HepG2 (cell line): ENCODE measurements at regions not wholly inside any gene's neighbourhood (a gene's known extent, or its start where the extent isn't known, plus 50 kb on each side); places are given as distances from the start of the nearest gene placed in this dataset.

Experiments
- ATAC-seq: fragments of 200-7000 bp; cut with Tn5 transposase; 3 replicates; pipeline ENCODE4 v1.9.1; 2020; ENCODE audit warnings: mild to moderate bottlenecking, moderate library complexity
- BruUV-seq: library from RNA; stranded (reverse); fragments of 400-500 nt; replicated peaks from 2 replicates; lab custom pipeline; 2021; lab: Mats Ljungman, UMichigan
- CTCF ChIA-PET: fragments of 300-600 bp; formaldehyde crosslinking; extraction: SDS; loops from one replicate; lab custom pipeline; 2021; ENCODE audit warnings: low total read pairs, inconsistent platforms, low intra/inter-chr PET ratio; lab: Yijun Ruan, JAX
- POLR2A ChIA-PET: fragments of 350-600 bp; sonication (Branson Sonifier 250); formaldehyde crosslinking; loops from one replicate; lab custom pipeline; 2020; ENCODE audit warnings: antibody characterized with exemption, inconsistent platforms; lab: Yijun Ruan, JAX
- DNase-seq: peaks from one replicate; pipeline ENCODE4 v3.0.0-alpha.2; 2015; ENCODE audit warnings: low spot score
- FAIRE-seq: peaks from 3 replicates; lab custom pipeline; 2011; peaks lifted over from hg19 to GRCh38; lab: Jason Lieb, UNC
- H2AFZ ChIP-seq: one replicate; pipeline ENCODE4 v1.6.1; 2011; ENCODE audit warnings: low read length, inconsistent platforms
- H3K27ac ChIP-seq: fragments of 300-600 bp; 3 replicates; pipeline ENCODE4 v1.8.0; 2011; ENCODE audit warnings: mixed run types, mild to moderate bottlenecking, mixed read lengths, low read length, inconsistent platforms; ENCODE audit not compliant: insufficient read depth; ENCODE audit errors: extremely low read length
- H3K27me3 ChIP-seq, 2 experiments: fragments of 200-600 bp in 1 of 2; 2 replicates in 1 of 2; 3 replicates in 1 of 2; pipeline versions ENCODE4 v1.6.0 to v1.8.0; 2011; ENCODE audit warnings: low read length in 2 of 2, mild to moderate bottlenecking in 2 of 2, moderate library complexity in 2 of 2, inconsistent platforms in 1 of 2; ENCODE audit not compliant: insufficient read depth in 2 of 2, control insufficient read depth in 1 of 2
- H3K36me3 ChIP-seq, 2 experiments: fragments of 200-600 bp in 1 of 2; replicated peaks in 1 of 2; 2 replicates in 1 of 2; 3 replicates in 1 of 2; pipeline versions ENCODE4 v1.5.1 to v1.8.0; 2011; ENCODE audit warnings: low read length in 2 of 2, inconsistent platforms in 1 of 2; ENCODE audit not compliant: insufficient read depth in 2 of 2, control insufficient read depth in 1 of 2
- H3K4me1 ChIP-seq: 2 replicates; pipeline ENCODE4 v1.5.1; 2012; ENCODE audit warnings: low read length, inconsistent platforms; ENCODE audit not compliant: insufficient read depth
- H3K4me2 ChIP-seq: 2 replicates; pipeline ENCODE4 v1.6.0; 2011; ENCODE audit warnings: low read depth, low read length, inconsistent platforms
- H3K4me3 ChIP-seq, 3 experiments: fragments of 200-600 bp in 1 of 3; sonication (generic), shearing (Covaris generic) in 1 of 3; replicated peaks in 1 of 3; 2 replicates each; pipeline ENCODE4 v1.5.1; 2011 to 2016; ENCODE audit warnings: low read length in 3 of 3, inconsistent platforms in 2 of 3, low read depth in 2 of 3, mild to moderate bottlenecking in 2 of 3, control low read depth in 1 of 3, mixed read lengths in 1 of 3; ENCODE audit not compliant: insufficient read depth in 1 of 3
- H3K79me2 ChIP-seq: one replicate; pipeline ENCODE4 v1.6.1; 2011; ENCODE audit warnings: low read length, inconsistent platforms; ENCODE audit not compliant: insufficient read depth
- H3K9ac ChIP-seq: 2 replicates; pipeline ENCODE4 v1.6.0; 2011; ENCODE audit warnings: mild to moderate bottlenecking, low read depth, low read length, inconsistent platforms; ENCODE audit not compliant: insufficient read depth
- H3K9me3 ChIP-seq: 2 replicates; pipeline ENCODE4 v1.5.1; 2012; ENCODE audit warnings: mild to moderate bottlenecking, low read length
- H4K20me1 ChIP-seq: 2 replicates; pipeline ENCODE4 v1.6.0; 2011; ENCODE audit warnings: inconsistent platforms, mild to moderate bottlenecking, low read length, moderate library complexity; ENCODE audit not compliant: insufficient read depth
- ATM ChIP-seq: fragments of 450-650 bp; IDR thresholded peaks from 2 replicates; pipeline ENCODE4 v1.7.1; 2017; ENCODE audit warnings: mild to moderate bottlenecking, borderline replicate concordance
- CCAR2 ChIP-seq: fragments of 200-400 bp; formaldehyde crosslinking; optimal IDR thresholded peaks from 2 replicates; pipeline ENCODE3; 2018; ENCODE audit warnings: low read depth, mild to moderate bottlenecking, low read length, moderate library complexity
- CREM ChIP-seq, 2 experiments: sonication (generic) in 1 of 2; formaldehyde crosslinking in 1 of 2; IDR thresholded peaks; 2 replicates each; pipeline versions ENCODE4 v1.4.0 to v1.6.1; 2016 to 2020; ENCODE audit warnings: antibody characterized with exemption in 1 of 2, mild to moderate bottlenecking in 1 of 2, missing genetic modification reagents in 1 of 2
- E2F5 ChIP-seq: sonication (generic); formaldehyde crosslinking; conservative IDR thresholded peaks from 2 replicates; pipeline ENCODE4 v1.4.0; 2020; ENCODE audit warnings: missing genetic modification reagents
- FOXC1 ChIP-seq: sonication (generic); formaldehyde crosslinking; IDR thresholded peaks from 2 replicates; pipeline ENCODE4 v1.8.0; 2022; ENCODE audit warnings: mild to moderate bottlenecking, missing genetic modification reagents, borderline replicate concordance
- JARID2 ChIP-seq: sonication (generic); formaldehyde crosslinking; IDR thresholded peaks from 2 replicates; pipeline ENCODE4 v1.8.1; 2023; ENCODE audit warnings: missing genetic modification reagents, inconsistent platforms; ENCODE audit not compliant: insufficient replicate concordance
- NFE2 ChIP-seq: sonication (generic); formaldehyde crosslinking; IDR thresholded peaks from 2 replicates; pipeline ENCODE4 v1.4.0; 2020; ENCODE audit warnings: missing genetic modification reagents
- RBAK ChIP-seq: sonication (generic); formaldehyde crosslinking; IDR thresholded peaks from 2 replicates; pipeline ENCODE4 v1.5.1; 2020; ENCODE audit warnings: mild to moderate bottlenecking, missing genetic modification reagents
- SAP130 ChIP-seq: IDR thresholded peaks from 2 replicates; pipeline ENCODE4 v1.6.1; 2016; ENCODE audit warnings: low read depth
- TCF7 ChIP-seq: sonication (generic); IDR thresholded peaks from 2 replicates; pipeline ENCODE4 v1.6.1; 2016; ENCODE audit warnings: antibody characterized with exemption, low read depth
- ZIK1 ChIP-seq: sonication (generic); formaldehyde crosslinking; IDR thresholded peaks from 2 replicates; pipeline ENCODE4 v1.5.0; 2020; ENCODE audit warnings: mild to moderate bottlenecking, low read depth, missing genetic modification reagents, borderline replicate concordance
- ZKSCAN8 ChIP-seq: IDR thresholded peaks from 2 replicates; pipeline ENCODE4 v1.6.1; 2016; ENCODE audit warnings: borderline replicate concordance, missing genetic modification reagents, missing compliant biosample characterization
- ZNF3 ChIP-seq: IDR thresholded peaks from 2 replicates; pipeline ENCODE4 v1.7.0; 2017; ENCODE audit warnings: inconsistent platforms
- ZNF557 ChIP-seq: sonication (generic); formaldehyde crosslinking; IDR thresholded peaks from 2 replicates; pipeline ENCODE4 v1.4.0; 2020; ENCODE audit warnings: missing genetic modification reagents
- ZNF782 ChIP-seq: sonication (generic); formaldehyde crosslinking; IDR thresholded peaks from 2 replicates; pipeline ENCODE4 v1.4.0; 2020; ENCODE audit warnings: missing genetic modification reagents, mild to moderate bottlenecking, borderline replicate concordance
- ZNF83 ChIP-seq: sonication (generic); formaldehyde crosslinking; IDR thresholded peaks from 2 replicates; pipeline ENCODE4 v1.4.0; 2020; ENCODE audit warnings: missing genetic modification reagents, mild to moderate bottlenecking, borderline replicate concordance
- WGBS: methylation state at CpG from one replicate; pipeline ENCODE4 v1.1.6; 2017; ENCODE audit warnings: low lambda C conversion rate; 5-methylcytosine and 5-hydroxymethylcytosine counted together
- in situ Hi-C: cut with HindIII; loops from 2 replicates; pipeline ENCODE4 v1.10.0; 2017; ENCODE audit warnings: low pct_unique_long_range_greater_than_20kb; ENCODE audit not compliant: extremely low pct_ligation_motif_present
- intact Hi-C: fragments of 100-400 bp; cut with micrococcal nuclease; formaldehyde crosslinking; loops from one replicate; pipeline ENCODE4 v1.10.0; 2022; ENCODE audit not compliant: unreplicated experiment

GRCh38 chr3:13219077-13219901 lies 146.1 kb upstream of the IQSEC1 start:
- Histone ChIP-seq H2AFZ (no peak overlapping the region), H3K4me2 (no peak overlapping the region), H3K27ac (no peak overlapping the region), H4K20me1 (no peaks in the 10 kb centered on the region), H3K9me3 (no peaks in the 10 kb centered on the region), H3K36me3 (peaks cover 2 to 18% of the 10 kb centered on the region in 2 experiments; a peak in 1 of 5 replicates), H3K4me3 (no peak overlapping the region), H3K27me3 (no peaks in the 10 kb centered on the region), H3K9ac (no peak overlapping the region), H3K79me2 (peaks cover 2% of the 10 kb centered on the region), H3K4me1 (peaks cover 15% of the 10 kb centered on the region)
- FAIRE-seq (no peak), ATAC-seq (no peak), DNase-seq (no peak)
- CTCF ChIA-PET = no interaction called here
- WGBS = 96% methylated on average over 16 of the region's 20 CpGs
- intact Hi-C loops (no loop called here), in situ Hi-C loops (no loop called here)
- POLR2A ChIA-PET = no interaction called here
- no TSS peak for BruUV-seq
- TF ChIP-seq ZNF782 (CRISPR knock-in tag) (no peak), ZKSCAN8 (CRISPR knock-in tag) (no peak), ZNF557 (no peak)

- no peak for FAIRE-seq
- Histone ChIP-seq H3K36me3 (peaks cover 2 to 20% of the 10 kb centered on the region in 2 experiments; a peak in 1 of 5 replicates), H3K9me3 (no peaks in the 10 kb centered on the region), H2AFZ (no peak overlapping the region), H3K27me3 (no peaks in the 10 kb centered on the region), H3K9ac (no peak overlapping the region), H3K79me2 (peaks cover 2% of the 10 kb centered on the region), H3K27ac (no peak overlapping the region), H3K4me1 (peaks cover 7% of the 10 kb centered on the region), H3K4me2 (no peak overlapping the region), H3K4me3 (no peak overlapping the region), H4K20me1 (no peaks in the 10 kb centered on the region)
- DNase-seq = no peak
- BruUV-seq = no TSS peak
- WGBS = 100% methylated on average over 4 of the region's 4 CpGs
- ATAC-seq = no peak
- in situ Hi-C loops = no loop called here
- ChIA-PET POLR2A (no interaction called here), CTCF (no interaction called here)
- intact Hi-C loops = no loop called here
- TF ChIP-seq NFE2 (CRISPR knock-in tag) (no peak), JARID2 (no peak), ZNF3 (CRISPR knock-in tag) (no peak), TCF7 (no peak), RBAK (CRISPR knock-in tag) (no peak), CREM (IDR thresholded peaks at IDR 0.05) (no peak), CREM (CRISPR knock-in tag; IDR thresholded peaks at IDR 0.05) (no peak), ZNF83 (CRISPR knock-in tag) (no peak), ZIK1 (CRISPR knock-in tag) (no peak), FOXC1 (CRISPR knock-in tag) (no peak), ATM (no peak), E2F5 (CRISPR knock-in tag) (no peak), CCAR2 (no peak), SAP130 (CRISPR knock-in tag) (no peak)
These were observed 145.3 kb upstream of the IQSEC1 start for GRCh38 chr3:13218541-13218908.
